OCI-LY1 (cell line): ENCODE measurements at regions not wholly inside any gene's neighbourhood (a gene's known extent, or its start where the extent isn't known, plus 50 kb on each side); places are given as distances from the start of the nearest gene placed in this dataset.

Experiments used
- CTCF ChIP-seq: fragments of 200-600 bp; sonication (generic), shearing (Covaris generic); IDR thresholded peaks from 2 replicates; pipeline ENCODE4 v1.5.1; 2017; ENCODE audit warnings: mild to moderate bottlenecking, antibody characterized with exemption, low read length, moderate library complexity, mixed read lengths
- EZH2 ChIP-seq: fragments of 200-600 bp; sonication (generic), shearing (Covaris generic); IDR thresholded peaks from 2 replicates; pipeline ENCODE4 v1.8.0; 2017; ENCODE audit warnings: borderline replicate concordance, mixed run types, mild to moderate bottlenecking, antibody characterized with exemption, low read length, moderate library complexity, mixed read lengths

- TF ChIP-seq CTCF = no peak
- no peak for TF ChIP-seq EZH2
Measured at GRCh38 chrX:122555925-122556324, 628.2 kb upstream of the GRIA3 start.
